GM12865 (cell line): ENCODE measurements at regions not wholly inside any gene's neighbourhood (a gene's known extent, or its start where the extent isn't known, plus 50 kb on each side); places are given as distances from the start of the nearest gene placed in this dataset.

Source experiments
- DNase-seq: peaks from one replicate; pipeline ENCODE4 v3.0.0; 2010; ENCODE audit warnings: low read depth
- H3K4me3 ChIP-seq: 2 replicates; pipeline ENCODE4 v1.5.1; 2011; ENCODE audit warnings: mild to moderate bottlenecking, low read depth, low read length, control low read depth
- CTCF ChIP-seq: IDR thresholded peaks from 2 replicates; pipeline ENCODE4 v1.5.1; 2011; ENCODE audit warnings: low read length, control low read depth, low read depth, inconsistent platforms; ENCODE audit not compliant: insufficient read depth; ENCODE audit errors: missing control alignments

DNA sequence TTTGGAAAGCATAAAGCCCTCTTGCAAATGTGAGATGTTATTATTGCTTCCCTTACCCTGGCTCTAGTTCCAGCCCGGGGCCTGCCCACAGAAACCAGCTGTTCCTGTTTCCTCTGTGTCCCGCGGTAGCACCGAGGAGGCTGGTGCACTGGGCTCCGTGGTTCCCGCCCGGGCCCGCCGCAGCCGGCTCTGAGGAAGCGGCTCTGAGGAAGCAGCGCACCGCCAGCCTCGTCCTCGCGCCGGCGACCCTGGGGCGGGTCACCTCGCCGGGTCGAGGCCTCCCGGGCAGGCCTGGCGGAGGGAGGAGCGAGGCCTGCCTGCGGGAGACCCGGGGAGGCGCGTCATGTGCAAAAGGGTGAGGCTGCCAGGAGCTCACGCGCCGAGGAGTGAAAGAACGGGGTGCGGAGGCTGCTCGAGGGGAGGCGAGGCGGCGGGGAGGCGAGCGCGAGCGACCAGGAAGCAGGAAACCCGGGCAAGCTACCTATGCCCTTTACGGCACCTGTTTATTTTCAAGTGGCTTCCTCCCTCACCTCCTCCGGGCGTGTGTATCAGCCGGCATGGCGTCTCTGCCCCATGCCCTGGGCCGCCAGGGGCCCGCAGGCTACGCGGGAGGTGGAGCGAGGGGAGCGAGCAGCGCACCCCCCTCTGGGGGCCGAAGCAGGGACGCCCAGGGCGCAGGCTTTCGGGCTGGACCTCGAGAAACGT is 61.3 kb upstream of the MEGF10 start:
- H3K4me3 ChIP-seq = peak overlapping the region; percentile 71
- peak; percentile 75 for DNase-seq

GRCh38 chr5:127231118-127231517 is 59.5 kb upstream of the MEGF10 start:
- DNase-seq = no peak
- no peak for TF ChIP-seq CTCF
- H3K4me3 ChIP-seq = no peak overlapping the region

More for the DNA sequence above, 61.3 kb upstream of the MEGF10 start:
- peak; percentile 18 for TF ChIP-seq CTCF

DNA sequence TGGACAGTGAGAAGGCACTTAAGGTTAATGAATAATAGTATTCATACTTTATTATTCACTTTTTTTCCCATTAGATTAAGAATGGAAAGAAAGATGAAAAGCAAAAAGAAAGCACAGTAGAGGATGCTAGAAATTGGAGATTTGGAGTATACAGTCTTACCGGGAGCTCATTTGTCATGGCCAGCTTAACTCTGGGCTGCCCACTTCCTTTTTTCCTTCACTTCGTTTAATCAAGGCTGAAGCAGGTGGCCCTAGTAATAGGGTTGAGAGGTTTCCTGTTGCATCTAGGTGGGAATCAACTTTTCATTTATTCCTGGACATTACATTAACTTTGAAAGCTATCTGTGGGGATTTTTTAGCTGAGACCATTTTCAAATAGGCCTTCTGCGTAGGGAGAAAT is 57.0 kb upstream of the MEGF10 start:
- DNase-seq = no peak
- no peak for TF ChIP-seq CTCF
- no peak overlapping the region for H3K4me3 ChIP-seq

GRCh38 chr5:127235136-127235535 is 55.5 kb upstream of the MEGF10 start:
- H3K4me3 ChIP-seq = no peak overlapping the region
- TF ChIP-seq CTCF = no peak
- no peak for DNase-seq

DNA sequence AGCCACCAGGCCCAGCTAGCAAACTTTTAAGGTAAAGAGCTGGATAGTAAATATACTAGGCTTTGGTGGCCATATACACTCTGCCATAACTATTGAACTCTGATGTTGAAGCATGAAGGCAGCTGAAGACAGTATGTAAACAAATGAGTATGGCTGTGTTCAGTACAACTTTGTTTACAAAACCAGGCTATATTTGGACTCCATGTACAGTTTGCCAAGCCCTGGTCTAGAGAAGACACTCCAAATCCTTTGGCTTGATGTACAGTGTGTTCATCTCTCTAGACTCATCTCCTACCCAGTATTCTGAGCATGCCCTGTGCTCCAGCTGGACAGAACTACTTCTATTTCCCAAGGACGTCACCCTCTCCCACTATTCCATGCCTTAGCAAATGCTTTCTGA is 54.3 kb upstream of the MEGF10 start:
- no peak overlapping the region for H3K4me3 ChIP-seq
- no peak for DNase-seq
- no peak for TF ChIP-seq CTCF
